ENCODE measurements at regions not wholly inside any gene's neighbourhood (a gene's known extent, or its start where the extent isn't known, plus 50 kb on each side); places are given as distances from the start of the nearest gene placed in this dataset.

DNA sequence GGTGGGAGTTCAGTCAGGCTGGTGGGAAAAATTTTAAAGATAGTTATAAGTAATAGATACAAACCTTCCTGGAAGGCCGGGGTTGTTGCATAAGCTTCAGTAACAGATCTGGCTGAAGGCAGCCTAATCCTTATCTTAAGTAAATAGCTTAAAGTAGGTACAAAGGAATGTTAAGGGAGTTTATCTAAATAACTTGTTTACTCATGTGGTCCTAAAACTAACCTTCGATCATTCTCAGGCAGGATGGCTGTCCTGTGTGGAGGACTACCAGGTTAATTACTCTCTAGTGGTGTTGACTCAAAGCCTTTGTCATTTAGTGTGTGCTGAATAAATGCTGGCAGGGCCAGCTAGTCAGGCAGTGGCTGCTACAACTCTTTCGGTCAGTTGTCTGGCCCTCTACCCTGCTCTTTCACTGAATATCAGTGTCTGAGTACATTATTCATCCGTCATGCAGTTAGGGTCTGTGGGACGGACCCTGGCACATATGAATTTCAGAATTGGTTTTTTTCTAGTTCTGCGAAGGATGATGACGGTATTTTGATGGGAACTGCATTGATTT, 131.6 kb upstream of the TAB2 start:
- DNase-seq = no peak

DNA sequence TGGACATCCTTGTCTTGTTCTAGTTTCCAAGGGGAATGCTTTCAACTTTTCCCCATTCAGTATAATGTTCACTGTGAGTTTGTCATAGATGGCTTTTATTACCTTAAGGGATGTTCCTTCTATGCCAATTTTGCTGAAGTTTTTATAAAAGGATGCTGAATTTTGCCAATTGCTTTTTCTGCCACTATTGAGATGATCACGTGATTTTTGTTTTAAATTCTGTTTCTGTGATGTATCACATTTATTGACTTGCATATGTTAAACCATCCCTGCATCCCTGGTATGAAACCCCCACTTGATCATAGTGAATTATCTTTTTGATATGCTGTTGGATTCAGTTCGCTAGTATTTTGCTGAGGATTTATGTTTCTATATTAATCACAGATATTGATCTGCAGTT, 130.6 kb upstream of the TAB2 start:
- DNase-seq = no peak

- DNase-seq = no peak
Measured at GRCh38 chr6:149190224-149190831, 127.2 kb upstream of the TAB2 start.

DNA sequence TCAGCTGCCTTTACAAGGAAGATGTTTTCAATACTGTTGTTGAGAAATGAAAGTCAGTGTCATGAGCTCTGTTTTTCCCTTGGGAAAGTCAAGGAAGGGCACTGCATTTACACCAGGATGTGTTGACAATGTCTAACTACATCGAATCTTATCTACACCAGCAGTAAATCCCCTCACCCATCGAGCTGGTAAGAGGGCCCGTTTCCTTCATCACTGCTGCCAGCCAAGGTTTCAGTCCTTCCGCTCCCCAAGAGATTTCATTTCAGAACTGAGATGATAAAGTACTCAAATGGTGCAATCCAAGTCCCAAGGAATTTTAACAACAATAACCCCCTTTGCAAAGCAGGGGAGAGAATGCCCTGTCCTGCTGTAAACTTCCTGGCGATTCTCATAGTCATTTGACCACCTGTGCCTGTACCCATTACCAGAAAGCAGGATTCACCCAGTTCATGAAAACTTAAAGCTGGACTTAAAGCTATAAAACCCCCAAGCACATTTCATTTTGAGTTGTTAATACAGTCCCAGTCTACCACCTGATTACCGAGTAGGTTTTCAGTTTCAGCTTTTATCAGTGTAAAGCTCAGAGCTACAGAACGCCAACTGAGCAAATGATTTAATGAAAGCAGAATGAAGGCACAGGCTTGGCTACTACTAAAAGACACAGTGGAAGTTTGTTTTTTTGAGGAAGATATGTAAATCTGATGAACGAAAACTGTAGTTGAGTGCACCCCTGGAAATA, 122.5 kb upstream of the TAB2 start:
- no peak for DNase-seq

DNA sequence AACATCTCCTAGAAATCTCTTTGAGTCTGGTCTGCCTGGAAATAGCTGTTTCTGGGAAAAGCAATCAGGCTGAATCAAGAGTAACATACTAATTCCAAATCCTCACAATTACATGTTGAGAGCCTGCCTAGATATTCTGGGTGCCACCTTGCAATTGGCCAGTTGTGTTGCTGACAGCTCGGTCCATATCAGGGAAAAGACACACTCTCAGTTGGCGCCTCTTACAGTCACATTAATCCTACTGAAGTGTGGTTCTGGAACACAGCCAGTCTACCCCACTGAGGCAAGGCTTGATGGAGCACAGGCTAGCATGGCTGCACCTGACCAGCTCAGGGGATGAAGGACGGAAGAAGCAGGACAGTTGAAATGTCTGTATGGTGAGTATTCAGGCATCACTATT, 121.4 kb upstream of the TAB2 start:
- DNase-seq = no peak

DNA sequence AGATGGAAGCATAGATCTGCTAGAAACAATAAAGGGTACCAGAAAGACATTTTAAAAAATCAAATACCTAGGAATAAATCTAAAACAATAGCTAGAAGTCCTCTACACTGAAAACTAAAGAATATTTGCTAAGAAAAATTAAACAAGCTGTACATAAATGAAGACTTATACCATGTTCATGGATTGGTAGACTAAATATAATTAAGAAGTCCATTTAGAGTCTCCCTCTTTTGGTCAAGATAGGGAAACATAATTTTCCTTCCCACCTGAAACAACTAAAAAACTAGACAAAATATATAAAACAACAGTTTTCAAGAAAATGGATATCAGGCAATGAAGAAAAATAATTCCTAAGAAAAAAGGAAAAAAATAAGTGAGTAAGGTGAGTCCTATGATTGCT, 120.0 kb upstream of the TAB2 start:
- DNase-seq = no peak

GRCh38 chr6:149198265-149198664, 119.2 kb upstream of the TAB2 start:
- no peak for DNase-seq

- DNase-seq = no peak
Measured at GRCh38 chr6:149200282-149200945, 117.1 kb upstream of the TAB2 start.

GRCh38 chr6:149201068-149201655, 116.3 kb upstream of the TAB2 start:
- DNase-seq = no peak

DNA sequence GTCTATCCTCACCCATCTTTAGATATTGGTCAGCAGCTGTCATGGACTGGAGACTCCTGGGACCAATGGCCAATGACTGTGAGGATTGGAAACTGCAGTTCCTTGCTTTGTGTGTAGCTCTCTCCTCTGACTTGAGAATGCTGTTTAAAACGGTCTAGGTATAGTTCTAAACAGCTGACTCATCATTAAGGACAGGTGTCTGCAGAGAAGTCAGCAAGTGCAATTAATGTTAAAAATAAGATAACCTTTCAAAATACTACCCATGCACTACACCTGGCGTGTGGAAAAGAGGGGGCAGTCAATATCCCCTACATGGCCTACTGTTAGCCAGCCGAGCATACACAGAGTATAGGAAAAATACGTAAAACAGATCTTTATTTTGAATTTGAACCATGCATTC, 115.4 kb upstream of the TAB2 start:
- DNase-seq = no peak

DNA sequence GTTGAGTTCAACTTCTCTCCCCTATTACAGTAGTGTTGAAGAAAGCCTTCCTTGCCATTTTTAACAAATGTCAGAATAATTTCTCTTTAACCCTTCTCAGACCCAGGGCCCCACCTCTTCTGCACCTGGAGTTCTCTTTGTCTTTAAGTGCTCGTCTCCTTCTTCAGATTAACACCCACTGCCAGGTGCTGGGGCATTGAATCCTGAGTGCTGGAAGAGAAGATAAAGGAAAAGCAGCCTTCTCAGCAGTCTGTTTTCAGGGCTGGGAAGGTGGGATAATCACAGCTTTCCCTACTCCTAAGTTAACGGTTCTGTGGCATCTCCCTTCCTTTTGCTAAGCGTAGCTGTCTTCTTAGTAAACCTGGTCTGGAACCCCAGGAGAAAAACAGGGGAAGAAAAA, 114.6 kb upstream of the TAB2 start:
- no peak for DNase-seq

GRCh38 chr6:149203509-149203908, 114.0 kb upstream of the TAB2 start:
- DNase-seq = no peak

DNA sequence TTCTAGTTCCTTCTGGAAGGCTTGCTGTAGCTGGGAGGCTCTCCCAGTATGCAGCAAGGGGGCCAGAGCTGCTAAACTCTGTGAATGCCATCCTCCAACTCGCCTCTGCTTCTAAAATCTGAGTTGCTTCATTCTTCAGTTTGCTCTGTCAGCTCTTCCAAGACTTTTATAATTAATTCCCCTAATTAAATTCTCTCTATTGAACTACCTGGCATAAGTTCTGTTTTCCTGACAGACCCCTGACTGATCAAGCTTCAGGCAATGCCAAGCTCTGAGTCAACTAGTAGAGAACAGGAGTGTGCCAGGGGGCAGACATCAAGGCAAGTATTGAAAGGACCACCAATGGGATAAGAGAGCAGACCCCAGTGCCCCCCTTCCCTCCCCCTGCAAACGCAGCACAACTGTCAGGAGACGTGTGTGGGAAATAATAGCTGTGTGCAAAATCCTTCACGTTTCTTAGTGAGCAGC, 109.3 kb upstream of the TAB2 start:
- DNase-seq = no peak

- no peak for DNase-seq
Measured at GRCh38 chr6:149209871-149210775, 107.4 kb upstream of the TAB2 start.

GRCh38 chr6:149211046-149211571, 106.4 kb upstream of the TAB2 start:
- DNase-seq = no peak

DNA sequence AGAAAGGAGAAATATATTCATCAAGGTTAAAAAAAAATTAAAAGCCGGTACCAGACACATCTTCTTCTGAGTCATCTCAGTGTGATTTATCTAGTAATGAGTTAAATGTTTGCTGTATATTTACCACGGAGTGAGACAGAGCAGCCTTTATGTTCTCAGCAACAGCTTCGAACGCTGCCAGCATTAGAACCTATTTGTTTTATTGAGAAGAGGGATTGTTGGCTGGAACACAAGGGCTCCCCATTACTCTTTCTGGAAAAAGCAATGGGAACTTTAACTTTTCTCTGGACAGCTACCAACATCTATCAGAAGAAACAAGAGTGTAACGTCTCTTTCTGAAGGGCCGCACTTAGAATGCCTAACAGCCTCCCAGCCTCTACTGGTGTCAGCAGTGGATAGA, 105.3 kb upstream of the TAB2 start:
- no peak for DNase-seq

GRCh38 chr6:149212892-149213801, 104.4 kb upstream of the TAB2 start:
- no peak for DNase-seq

- DNase-seq = no peak
Measured at GRCh38 chr6:149213829-149214228, 103.7 kb upstream of the TAB2 start.

GRCh38 chr6:149216459-149216858, 101.1 kb upstream of the TAB2 start:
- no peak for DNase-seq

DNA sequence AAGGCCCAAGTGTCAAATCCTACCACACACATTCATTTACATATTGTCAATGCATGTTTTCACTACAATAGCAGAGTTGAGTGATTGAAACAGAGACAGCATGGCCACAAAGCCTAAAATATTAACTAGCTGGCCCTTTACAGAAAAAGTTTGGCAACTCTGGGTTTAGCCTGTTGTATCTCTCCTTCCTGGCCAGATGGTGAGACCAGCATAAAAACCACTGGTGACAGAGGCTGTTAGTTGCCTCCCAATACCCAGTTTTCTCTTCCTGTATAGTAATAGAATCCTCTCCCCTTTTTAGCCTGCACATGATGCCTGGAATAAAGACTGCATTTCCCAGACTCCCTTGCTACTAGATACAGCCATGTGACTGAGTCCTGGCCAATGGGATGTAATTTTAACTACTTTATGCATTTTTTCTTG, 100.0 kb upstream of the TAB2 start:
- DNase-seq = no peak

GRCh38 chr6:149218471-149218870, 99.0 kb upstream of the TAB2 start:
- no peak for DNase-seq

Data from NCI-H2081 treated with DMSO at 0.1 percent for 48 hours (cell line).